ENCODE measurements at regions not wholly inside any gene's neighbourhood (a gene's known extent, or its start where the extent isn't known, plus 50 kb on each side); places are given as distances from the start of the nearest gene placed in this dataset.
"Not testable (repeated sequence)": the region's sequence is repeated elsewhere in the genome, so short reads cannot be mapped to it uniquely, and the experiment has no call there.

DNA sequence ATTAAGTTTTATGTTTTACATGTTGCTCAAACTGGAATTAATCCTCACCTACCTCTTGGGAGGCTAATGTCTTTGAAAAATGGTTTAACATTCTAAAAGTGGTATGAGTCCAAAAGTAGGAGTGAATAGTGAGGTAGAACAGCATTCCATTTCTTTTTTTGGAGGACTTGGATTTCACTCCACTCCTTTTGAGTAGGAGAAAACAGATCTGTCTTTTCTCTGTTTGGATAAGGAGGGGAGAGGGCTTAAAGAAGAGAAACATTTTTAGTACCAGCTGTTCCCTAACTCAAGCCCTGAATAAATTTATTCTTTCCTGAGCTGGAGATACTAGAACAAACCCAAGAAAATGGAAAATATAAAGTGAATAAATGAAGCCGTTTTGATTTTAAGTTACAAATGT lies 687.9 kb downstream of the MECOM start:
- DNase-seq = no peak

GRCh38 chr3:168974617-168975403 lies 688.7 kb downstream of the MECOM start:
- no peak for DNase-seq

- DNase-seq = no peak
Measured at GRCh38 chr3:168973897-168974296, 689.6 kb downstream of the MECOM start.

DNA sequence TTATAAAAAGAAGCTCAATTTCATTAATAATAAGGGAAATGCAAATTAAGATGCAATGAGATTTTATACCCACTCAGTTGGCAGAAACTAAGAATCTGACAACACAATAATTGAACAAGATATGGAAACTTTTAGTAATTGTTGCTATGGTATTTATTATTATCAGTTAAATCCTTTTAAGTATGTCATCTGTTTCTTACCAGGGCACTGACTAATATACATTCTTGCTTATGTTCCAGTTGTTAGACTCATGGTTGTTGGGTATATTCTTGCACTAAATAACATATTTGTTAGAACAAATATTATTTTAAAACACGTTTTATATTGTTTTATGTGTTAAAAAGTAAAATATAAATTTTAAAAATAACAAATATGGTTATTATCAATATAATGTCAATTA lies 690.3 kb downstream of the MECOM start:
- DNase-seq = no peak

DNA sequence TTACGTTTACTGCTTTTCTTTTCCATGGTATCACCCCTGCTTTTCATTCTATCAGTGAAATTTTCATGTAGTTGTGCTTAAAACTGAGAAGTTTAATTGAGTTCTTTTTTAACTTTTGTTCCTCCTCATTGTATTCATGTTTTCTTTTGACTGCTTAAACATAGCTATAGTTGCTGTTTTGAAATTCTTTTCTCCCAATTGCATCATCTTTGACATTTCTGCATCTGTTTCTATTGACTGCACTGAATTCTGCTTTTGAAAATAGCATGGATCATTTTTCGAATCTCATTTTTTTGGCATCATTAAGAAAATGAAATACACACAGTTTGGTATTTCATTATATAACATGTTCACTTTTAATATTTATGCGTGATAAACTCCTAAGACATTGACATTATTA lies 694.9 kb downstream of the MECOM start:
- no peak for DNase-seq

DNA sequence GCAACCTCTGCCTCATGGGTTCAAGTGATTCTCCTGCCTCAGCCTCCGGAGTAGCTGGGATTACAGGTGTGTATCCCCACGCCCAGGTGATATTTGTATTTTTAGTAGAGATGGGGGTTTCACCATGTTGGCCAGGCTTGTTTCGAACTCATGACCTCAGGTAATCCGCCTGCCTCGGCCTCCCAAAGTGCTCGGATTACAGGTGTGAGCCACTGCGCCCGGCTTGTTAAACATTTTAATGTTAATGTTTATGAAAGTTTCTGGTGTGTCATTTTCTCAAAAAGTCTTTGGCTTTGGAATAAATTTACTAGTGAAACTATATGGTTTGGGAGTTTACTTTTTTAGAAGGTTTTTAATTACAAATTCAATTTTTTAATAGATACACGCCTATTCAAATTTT lies 698.8 kb downstream of the MECOM start:
- DNase-seq = no peak

DNA sequence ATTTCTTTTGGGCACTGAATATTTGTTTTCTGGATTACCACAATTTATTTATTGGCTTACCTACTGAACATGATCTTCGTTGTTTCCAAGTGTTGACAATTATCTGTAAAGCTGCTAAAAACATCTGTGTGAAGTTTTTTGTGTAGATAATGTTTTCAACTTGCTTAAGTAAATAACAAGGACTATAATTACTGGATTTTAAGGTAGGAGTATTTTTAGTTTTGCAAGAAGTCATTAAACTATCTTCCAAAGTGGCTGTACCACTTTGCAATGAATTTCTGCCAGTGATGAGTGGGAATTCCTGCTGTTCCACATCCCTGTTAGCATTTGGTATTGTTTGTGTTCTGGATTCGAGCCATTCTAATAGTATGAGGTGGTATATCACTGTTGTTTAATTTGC lies 702.2 kb downstream of the MECOM start:
- DNase-seq = no peak

GRCh38 chr3:168959731-168960130 lies 703.8 kb downstream of the MECOM start:
- DNase-seq = no peak

DNA sequence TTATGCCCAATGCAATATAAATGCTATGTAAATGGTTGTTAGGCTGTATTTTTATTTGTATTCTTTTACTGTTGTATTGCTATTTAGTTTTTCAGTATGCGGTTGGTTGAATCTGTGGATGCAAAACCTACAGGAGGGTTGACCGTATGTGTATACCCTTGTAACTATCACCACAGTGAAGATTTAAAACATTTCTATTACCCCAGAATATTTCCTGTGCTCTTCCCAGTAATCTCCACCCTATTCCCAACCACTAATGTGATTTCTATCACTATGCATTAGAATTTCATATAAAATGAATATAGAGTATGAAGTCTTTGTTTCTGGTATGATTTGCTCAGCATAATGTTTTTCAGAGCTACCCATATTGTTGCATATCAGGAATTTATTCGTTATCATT lies 705.0 kb downstream of the MECOM start:
- no peak for DNase-seq

DNA sequence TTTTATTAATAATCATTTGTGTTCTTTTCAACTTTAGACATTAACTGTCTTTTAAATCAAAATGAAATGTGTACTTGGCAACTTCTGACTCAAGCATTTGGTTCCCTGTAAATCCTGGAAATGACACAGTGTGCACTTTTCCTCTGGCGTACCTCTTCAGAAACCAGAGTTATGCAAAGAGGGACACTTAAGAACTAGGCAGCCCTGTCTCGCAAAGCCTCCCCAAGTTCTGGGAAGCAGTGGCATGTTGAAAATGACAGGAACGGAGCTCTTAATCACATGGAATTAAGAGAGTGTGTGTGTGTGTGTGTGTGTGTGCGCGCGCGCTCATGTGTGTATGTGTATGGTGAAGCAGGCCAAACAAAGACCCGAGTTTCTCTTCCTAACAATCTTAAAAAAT lies 707.4 kb downstream of the MECOM start:
- no peak for DNase-seq

DNA sequence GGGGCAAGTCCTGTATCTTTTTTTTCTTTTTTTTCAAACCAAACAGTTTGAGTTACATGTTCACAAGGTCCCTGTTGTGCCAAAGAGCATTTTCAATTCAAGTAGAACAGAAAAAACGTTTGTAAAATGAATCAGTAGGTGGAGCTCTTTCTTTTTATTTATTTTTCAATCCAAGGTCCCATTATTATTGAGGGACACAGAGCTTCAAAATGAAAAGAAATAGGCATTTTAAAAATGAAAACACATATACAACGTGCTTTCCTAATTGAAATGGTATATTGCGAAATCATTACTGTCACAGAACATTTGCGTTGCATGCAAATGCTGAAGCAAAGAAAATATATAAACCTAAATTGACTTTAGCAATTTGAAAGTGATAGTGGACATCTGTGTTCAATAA lies 711.0 kb downstream of the MECOM start:
- DNase-seq = no peak

DNA sequence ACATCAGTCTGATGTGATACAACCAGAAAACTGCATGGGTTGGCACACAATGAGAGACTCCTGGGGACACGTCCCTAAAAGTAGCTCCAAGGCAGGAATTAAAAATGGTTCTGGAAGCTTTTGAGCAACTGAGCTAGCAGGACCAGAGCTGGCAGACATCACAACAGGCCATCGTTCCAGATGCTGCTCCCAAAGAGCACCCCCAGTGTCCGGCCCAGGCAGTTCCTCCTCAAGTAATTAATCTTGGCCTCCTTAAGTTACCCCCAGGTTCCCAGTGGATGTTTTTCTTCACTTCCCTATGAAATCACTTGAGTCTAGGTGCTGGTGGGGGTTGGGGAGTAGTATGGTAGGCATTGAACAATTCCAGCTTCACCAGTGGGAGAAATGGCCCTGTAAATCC lies 711.6 kb downstream of the MECOM start:
- no peak for DNase-seq

DNA sequence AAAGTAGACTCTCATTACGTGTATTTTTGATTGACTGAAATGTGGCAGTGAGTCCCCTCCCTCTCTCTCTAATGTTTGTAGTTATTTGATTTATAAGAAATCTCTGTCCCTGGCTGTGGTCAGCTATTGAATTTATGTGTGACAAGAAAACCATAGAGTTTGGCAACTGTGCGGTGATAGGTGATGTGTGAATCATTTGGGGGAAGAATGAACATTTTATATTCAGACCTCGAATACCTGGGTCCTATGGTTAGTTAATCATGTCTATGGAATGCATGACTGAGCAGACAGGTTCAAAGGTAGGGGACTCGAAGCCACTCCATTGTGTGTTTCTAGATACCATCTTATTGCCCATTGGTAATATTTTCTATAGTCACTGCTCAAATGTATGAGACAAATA lies 712.1 kb downstream of the MECOM start:
- DNase-seq = no peak

- DNase-seq = no peak
Measured at GRCh38 chr3:168950622-168951021, 712.9 kb downstream of the MECOM start.

DNA sequence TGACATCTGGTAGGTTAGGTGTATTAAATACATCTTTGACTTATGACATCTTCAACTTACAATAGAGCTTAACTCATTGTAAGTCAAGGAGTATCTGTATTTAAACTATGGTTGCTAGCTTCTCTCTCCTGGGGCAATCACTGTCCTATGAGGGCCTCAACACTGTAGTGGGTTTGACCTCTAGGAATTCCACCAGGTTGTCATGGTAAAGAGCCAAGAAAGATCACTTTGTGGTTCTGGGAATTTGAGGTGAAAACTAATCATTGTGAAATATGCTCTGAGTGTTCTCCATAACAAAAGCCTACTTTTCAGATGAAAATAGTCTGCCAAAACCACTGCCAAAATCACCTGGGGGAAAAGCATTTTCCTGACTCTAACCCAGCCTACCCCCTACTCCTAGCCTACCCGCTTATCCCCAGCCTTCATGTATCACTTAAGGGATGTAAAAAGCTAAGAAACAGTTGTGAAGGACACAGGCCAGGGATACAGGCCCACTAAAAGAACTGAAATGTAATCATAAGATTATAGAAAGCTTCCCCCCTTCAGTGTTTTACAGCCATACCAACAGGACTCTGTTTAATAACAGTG lies 723.8 kb downstream of the MECOM start:
- DNase-seq = no peak

DNA sequence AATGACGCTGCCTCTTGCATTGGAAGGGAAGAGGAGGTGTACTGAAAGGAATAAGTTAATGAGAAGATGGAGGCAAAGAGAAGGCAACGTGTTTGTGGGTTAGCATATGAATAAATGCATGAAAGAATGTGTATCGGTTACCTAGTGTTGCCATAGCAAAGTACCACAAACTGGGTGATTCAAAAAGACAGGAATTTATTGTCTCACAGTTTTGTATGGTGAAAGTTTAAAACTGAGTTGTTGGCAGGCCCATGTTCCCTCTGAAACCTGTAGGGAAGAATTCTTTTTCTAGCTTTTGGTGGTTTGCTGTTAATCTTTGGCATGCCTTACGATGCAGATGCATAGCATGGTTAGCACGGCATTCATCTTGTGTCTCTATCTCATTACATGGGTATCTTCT lies 729.9 kb downstream of the MECOM start:
- no peak for DNase-seq

DNA sequence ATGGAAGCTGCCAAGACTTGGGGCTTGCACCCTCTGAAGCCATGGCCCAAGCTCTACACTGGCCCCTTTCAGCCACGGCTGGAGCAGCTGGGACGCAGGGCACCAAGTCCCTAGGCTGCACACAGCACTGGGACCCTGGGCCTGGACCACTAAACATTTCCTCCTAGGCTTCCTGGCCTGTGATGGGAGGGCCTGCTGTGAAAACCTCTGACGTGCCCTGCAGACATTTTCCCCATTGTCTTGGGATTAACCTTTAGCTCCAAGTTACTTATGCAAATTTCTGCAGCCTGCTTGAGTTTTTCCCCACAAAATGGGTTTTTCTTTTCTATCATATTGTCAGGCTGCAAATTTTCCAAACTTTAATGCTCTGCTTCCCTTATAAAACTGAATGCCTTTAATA lies 733.5 kb downstream of the MECOM start:
- not testable (repeated sequence) for DNase-seq

DNA sequence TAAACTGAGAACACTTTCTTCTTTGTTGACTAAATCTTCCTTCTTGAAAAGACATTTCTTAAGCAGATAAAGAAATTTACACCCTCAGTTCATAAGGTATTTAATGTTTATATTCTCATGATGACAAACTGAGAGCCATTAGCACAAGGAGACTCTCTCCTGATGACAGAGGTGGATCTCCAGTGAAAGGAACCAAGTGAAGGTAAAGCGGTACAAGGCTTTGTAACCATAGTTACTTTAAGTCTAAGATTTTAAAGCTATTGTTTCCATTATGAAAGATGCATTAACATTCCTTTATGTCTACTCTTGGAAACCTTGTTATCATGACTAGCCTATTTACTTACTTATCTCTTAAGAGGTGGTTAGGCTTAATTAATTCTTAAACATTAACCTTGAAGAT lies 737.1 kb downstream of the MECOM start:
- no peak for DNase-seq

- DNase-seq = no peak
Measured at GRCh38 chr3:168925568-168925967, 737.9 kb downstream of the MECOM start.

DNA sequence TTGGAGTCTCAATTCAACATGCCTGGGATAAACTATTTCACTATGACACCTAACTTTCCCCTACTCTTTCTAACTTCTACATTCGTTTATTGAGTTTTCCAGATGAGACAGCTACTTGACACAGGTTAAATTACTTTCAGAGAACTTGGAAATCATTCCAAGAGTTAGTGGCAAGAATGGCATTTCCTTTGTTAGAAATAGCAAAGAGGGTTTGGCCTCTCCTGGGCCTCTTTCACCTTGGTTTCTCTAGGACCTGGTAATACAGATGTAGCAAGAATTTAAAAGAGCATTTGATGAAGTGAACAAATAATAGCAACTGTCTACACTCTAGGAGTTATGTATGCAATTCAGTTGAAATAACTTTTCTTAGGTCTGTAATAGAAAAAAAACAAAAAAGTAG lies 748.9 kb downstream of the MECOM start:
- DNase-seq = no peak

DNA sequence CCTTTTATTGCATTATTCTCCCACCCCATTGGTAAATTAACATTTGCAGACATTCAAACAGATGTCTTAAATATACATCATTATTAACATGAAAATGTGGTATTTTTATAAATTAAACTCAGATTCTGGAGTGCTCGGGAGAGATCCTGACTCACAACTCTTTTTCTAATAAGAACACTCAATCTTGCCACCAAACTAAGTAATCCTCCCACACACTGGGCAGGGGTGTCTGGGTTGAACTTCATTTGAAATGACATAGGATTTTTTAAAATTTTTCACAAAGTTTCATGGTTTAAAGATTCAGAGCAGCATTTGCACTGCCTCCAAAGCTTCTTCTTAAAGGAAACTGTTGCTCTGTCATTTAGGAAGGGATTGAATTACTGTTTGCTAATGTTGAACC lies 754.3 kb downstream of the MECOM start:
- no peak for DNase-seq

DNA sequence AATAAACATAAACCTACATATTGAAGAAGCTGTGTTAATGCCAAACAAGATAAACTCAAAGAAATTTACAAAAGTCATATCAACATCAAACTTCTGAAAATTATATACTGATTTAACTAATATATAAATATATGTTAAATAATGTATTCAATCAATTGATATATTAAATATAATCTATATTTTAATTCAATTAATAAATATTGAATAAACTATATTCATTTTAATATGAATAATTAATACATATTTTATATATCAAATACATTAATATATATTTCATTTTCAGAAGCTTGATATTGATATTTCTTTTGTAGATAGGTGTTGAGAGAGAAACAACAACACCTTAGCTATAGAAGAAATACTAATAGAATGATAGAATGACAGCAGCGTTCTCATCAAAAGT lies 768.1 kb downstream of the MECOM start:
- no peak for DNase-seq

DNA sequence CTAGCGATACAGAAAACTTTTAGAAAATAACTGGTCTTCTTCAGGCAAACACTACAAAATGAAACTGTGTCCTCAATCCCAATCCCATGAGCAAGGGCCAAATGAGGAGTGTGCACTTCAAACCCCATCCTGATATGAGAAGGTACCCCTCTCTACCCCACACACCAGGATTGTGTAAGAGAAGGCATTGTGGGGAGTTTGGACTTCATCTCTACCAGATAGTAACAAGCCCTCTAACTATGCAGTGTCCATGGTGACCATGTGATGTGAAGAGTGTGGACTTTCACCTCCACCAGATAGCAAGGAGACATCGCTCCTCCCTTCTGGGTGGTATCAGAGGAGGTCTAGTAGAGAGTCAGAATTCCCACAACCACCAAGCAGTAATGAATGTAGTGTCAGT lies 769.3 kb downstream of the MECOM start:
- DNase-seq = no peak

DNA sequence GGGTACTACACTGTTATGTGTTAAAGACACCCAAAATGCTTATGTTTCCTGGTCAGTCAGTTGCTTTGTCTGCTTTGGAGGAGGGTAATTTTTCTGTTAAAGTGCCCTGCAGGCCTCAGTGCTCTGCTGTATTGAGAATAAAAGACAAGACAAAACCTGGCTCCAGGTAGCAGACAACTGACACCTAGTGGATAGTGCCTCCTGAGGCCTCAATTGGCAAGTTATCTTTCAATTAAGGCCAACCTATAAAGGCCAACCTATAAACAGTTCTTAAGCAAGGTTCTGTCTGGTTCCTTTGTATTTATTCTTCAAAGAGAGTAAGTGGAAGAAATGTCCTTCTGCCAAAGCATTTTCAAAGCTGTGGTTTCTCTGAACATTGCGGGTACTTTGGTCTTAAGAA lies 773.8 kb downstream of the MECOM start:
- DNase-seq = no peak

GRCh38 chr3:168888781-168889180 lies 774.7 kb downstream of the MECOM start:
- DNase-seq = no peak
